Gastroesophageal sphincter (tissue), 3 donors: ENCODE measurements at regions not wholly inside any gene's neighbourhood (a gene's known extent, or its start where the extent isn't known, plus 50 kb on each side); places are given as distances from the start of the nearest gene placed in this dataset.

Experiments used
- EP300 ChIP-seq: sonication (generic); formaldehyde crosslinking; IDR thresholded peaks from one replicate; pipeline ENCODE4 v1.6.1; 2017; ENCODE audit warnings: antibody characterized with exemption, mild to moderate bottlenecking
- POLR2A ChIP-seq, 2 donors: fragments of 450-650 bp; IDR thresholded peaks; one replicate each; pipeline ENCODE4 v1.6.1; 2017; ENCODE audit warnings: antibody characterized with exemption in 2 of 2, mild to moderate bottlenecking in 2 of 2, moderate library complexity in 1 of 2
- POLR2AphosphoS5 ChIP-seq: sonication (generic); formaldehyde crosslinking; IDR thresholded peaks from one replicate; pipeline ENCODE4 v1.6.1; 2017; ENCODE audit warnings: antibody characterized with exemption
- TF ChIP-seq, protein P1 (sequence below), 4 experiments: fragments of 200-600 bp in 2 of 4; fragments of 450-650 bp in 2 of 4; sonication (generic) in 1 of 4; IDR thresholded peaks; one replicate each; pipeline ENCODE4 v1.5.1; 2017 to 2019; ENCODE audit warnings: antibody characterized with exemption in 4 of 4, mild to moderate bottlenecking in 2 of 4, moderate library complexity in 2 of 4

DNA sequence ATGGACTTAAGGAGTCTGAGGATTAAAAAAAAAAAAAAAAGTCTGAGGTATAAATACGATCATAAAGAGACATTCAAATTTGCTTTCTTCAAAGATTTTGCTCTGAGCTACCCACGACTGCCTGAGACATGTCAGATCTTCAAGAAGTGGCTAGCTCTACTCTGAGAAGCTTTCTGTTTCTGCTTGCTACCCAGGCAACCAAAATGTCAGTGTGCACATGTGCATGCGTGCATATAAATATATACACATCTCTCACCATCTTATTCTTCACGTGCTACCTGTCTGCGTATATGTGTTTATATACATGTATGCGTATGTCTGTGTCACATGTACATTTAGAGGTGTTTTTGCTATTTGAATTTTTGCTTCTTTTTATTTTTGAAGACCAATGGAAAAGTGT, 299.6 kb upstream of the STXBP5 start:
- TF ChIP-seq EP300 = no peak
- TF ChIP-seq, protein P1, sequence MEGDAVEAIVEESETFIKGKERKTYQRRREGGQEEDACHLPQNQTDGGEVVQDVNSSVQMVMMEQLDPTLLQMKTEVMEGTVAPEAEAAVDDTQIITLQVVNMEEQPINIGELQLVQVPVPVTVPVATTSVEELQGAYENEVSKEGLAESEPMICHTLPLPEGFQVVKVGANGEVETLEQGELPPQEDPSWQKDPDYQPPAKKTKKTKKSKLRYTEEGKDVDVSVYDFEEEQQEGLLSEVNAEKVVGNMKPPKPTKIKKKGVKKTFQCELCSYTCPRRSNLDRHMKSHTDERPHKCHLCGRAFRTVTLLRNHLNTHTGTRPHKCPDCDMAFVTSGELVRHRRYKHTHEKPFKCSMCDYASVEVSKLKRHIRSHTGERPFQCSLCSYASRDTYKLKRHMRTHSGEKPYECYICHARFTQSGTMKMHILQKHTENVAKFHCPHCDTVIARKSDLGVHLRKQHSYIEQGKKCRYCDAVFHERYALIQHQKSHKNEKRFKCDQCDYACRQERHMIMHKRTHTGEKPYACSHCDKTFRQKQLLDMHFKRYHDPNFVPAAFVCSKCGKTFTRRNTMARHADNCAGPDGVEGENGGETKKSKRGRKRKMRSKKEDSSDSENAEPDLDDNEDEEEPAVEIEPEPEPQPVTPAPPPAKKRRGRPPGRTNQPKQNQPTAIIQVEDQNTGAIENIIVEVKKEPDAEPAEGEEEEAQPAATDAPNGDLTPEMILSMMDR (IDR thresholded peaks at IDR 0.05) = no peak
- TF ChIP-seq POLR2AphosphoS5 = no peak
- no peak for TF ChIP-seq POLR2A (IDR thresholded peaks at IDR 0.05)
